Uterus (tissue), 3 donors: ENCODE measurements at regions not wholly inside any gene's neighbourhood (a gene's known extent, or its start where the extent isn't known, plus 50 kb on each side); places are given as distances from the start of the nearest gene placed in this dataset.
"Not testable (repeated sequence)": the region's sequence is repeated elsewhere in the genome, so short reads cannot be mapped to it uniquely, and the experiment has no call there.

ENCODE experiments used
- DNase-seq, 2 donors: peaks; one replicate each; pipeline ENCODE4 v3.0.0-alpha.2; 2019 to 2020
- H3K27ac ChIP-seq, 2 donors: fragments of 200-600 bp; sonication (generic); 1 replicate in 1 of 2; 2 replicates in 1 of 2; pipeline ENCODE4 v1.5.1; 2016 to 2018
- H3K27me3 ChIP-seq, 2 donors: fragments of 200-600 bp; sonication (generic); one replicate each; pipeline ENCODE4 v1.5.1; 2018 to 2019; ENCODE audit warnings: control low read depth in 1 of 2
- H3K36me3 ChIP-seq, 2 donors: fragments of 200-600 bp; sonication (generic); one replicate each; pipeline ENCODE4 v1.5.1; 2019; ENCODE audit warnings: control low read depth in 1 of 2
- H3K4me1 ChIP-seq, 2 donors: fragments of 200-600 bp; sonication (generic); one replicate each; pipeline ENCODE4 v1.5.1; 2018 to 2019; ENCODE audit warnings: control low read depth in 1 of 2
- H3K4me3 ChIP-seq, 2 donors: fragments of 200-600 bp; sonication (generic); 1 replicate in 1 of 2; 2 replicates in 1 of 2; pipeline ENCODE4 v1.5.1; 2018 to 2019; ENCODE audit warnings: mild to moderate bottlenecking in 1 of 2
- H3K9me3 ChIP-seq, 2 donors: fragments of 200-600 bp; sonication (generic); one replicate each; pipeline ENCODE4 v1.5.1; 2019; ENCODE audit warnings: control low read depth in 1 of 2
- POLR2A ChIP-seq, 2 donors: fragments of 450-650 bp; IDR thresholded peaks; one replicate each; pipeline ENCODE4 v1.6.1; 2016; ENCODE audit warnings: antibody characterized with exemption in 2 of 2, mild to moderate bottlenecking in 1 of 2, moderate library complexity in 1 of 2
- intact Hi-C: fragments of 100-400 bp; cut with DNase I; formaldehyde crosslinking; loops from one replicate; pipeline ENCODE4 v1.15.1; 2023; ENCODE audit warnings: low total_unique reads
- TF ChIP-seq, protein P1 (sequence below), 4 experiments: fragments of 200-600 bp in 2 of 4; fragments of 450-650 bp in 2 of 4; sonication (generic) in 2 of 4; IDR thresholded peaks; one replicate each; pipeline ENCODE4 v1.5.1; 2016 to 2019; ENCODE audit warnings: antibody characterized with exemption in 4 of 4, mild to moderate bottlenecking in 2 of 4, moderate library complexity in 1 of 4
- donor health status: DM: yes; HTN: yes; CAD: no.

DNA sequence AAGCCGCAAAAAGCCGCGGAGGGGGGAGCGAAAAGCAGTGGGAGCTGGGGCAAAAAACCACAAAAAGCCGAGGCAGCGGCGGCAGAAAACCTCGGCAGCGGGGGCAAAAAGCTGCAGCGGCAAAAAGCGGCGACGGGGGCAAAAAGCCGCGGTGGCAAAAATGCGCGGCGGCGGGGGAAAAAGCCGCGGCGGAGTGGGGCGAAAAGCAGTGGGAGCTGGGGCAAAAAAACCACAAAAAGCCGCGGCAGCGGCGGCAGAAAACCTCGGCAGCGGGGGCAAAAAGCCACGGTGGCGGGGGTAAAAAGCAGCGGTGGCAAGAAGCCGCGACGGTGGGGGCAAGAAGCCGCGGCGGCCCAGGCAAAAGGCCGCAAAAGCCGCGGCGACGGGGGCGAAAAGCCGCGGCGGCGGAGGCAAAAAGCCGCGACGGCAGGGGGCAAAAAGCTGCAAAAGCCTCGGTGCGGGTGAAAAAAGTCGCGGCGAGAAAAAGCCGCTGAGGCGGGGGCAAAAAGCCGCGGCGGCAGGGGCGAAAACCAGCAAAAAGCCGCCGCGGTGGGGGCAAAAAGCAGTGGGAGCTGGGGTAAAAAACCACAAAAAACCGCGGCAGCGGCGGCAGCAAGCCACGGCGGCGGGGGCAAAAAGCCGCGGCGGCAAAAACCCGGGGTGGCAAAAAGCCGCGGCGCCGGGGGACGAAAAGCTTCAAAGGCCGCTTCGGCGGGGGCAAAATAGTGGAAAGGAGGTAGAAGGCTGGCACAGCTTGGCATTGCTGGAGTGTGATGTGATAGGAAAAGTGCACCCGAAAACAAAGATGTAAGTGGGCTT is 135.9 kb downstream of the ZNF92 start:
- Histone ChIP-seq H3K9me3 (no peaks in the 10 kb centered on the region), H3K27ac (no peak overlapping the region), H3K4me3 (peak overlapping the region in 1 of 2 donors; percentile 37), H3K27me3 (peaks cover 12 to 17% of the 10 kb centered on the region in 2 donors), H3K36me3 (no peaks in the 10 kb centered on the region), H3K4me1 (peaks cover 5 to 6% of the 10 kb centered on the region in 2 donors)
- no peak for TF ChIP-seq POLR2A (IDR thresholded peaks at IDR 0.05)
- TF ChIP-seq, protein P1, sequence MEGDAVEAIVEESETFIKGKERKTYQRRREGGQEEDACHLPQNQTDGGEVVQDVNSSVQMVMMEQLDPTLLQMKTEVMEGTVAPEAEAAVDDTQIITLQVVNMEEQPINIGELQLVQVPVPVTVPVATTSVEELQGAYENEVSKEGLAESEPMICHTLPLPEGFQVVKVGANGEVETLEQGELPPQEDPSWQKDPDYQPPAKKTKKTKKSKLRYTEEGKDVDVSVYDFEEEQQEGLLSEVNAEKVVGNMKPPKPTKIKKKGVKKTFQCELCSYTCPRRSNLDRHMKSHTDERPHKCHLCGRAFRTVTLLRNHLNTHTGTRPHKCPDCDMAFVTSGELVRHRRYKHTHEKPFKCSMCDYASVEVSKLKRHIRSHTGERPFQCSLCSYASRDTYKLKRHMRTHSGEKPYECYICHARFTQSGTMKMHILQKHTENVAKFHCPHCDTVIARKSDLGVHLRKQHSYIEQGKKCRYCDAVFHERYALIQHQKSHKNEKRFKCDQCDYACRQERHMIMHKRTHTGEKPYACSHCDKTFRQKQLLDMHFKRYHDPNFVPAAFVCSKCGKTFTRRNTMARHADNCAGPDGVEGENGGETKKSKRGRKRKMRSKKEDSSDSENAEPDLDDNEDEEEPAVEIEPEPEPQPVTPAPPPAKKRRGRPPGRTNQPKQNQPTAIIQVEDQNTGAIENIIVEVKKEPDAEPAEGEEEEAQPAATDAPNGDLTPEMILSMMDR (IDR thresholded peaks at IDR 0.05) = no peak
- no peak for DNase-seq
- intact Hi-C loops = no loop called here

DNA sequence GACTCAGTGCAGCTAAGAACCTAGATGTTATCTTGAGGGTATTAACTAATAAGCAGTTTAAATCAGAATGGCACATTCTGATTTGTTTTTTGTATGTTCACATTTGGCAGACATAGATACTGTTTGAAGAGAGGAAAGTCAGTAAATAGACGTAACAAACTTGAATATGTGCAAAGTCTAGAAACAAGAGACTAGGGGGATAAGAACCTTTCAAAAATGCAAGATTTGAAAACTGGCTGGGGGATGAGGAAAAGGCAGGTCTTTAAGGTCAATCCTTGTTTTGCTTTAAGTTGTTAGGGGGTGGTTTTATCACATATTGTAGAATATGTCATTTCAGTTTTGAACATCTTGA is 136.5 kb downstream of the ZNF92 start:
- H3K9me3 ChIP-seq, intact Hi-C loops: not testable (repeated sequence)
- peaks cover 12 to 19% of the 10 kb centered on the region in 2 donors for H3K27me3 ChIP-seq

DNA sequence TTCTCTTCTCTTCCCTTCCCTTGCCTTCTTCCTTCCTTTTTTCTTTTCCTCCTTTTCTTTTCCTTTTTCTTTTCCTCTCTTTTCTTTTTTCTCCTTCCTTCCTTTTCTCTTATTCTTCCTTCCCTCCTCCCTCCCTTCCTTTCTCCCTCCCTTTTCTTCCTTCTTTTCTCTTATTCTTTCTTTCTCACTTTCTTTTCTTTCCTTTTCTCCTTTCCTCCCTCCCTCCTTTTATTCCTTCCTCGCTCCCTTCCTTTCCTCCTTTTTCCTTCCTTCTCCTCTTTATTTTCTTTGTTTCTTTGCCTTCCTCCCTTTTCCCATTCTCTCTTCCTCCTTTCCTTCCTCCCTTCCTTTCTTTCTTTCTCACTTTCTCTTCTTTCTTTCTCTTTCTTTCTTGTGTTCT is 146.1 kb downstream of the ZNF92 start:
- H3K4me1 ChIP-seq, intact Hi-C loops, H3K36me3 ChIP-seq, H3K4me3 ChIP-seq, H3K27me3 ChIP-seq, H3K9me3 ChIP-seq, DNase-seq, H3K27ac ChIP-seq: not testable (repeated sequence)

More for the DNA sequence above, 136.5 kb downstream of the ZNF92 start:
- not testable (repeated sequence) for H3K4me1 ChIP-seq, H3K36me3 ChIP-seq, H3K27ac ChIP-seq, DNase-seq
- H3K4me3 ChIP-seq = peak overlapping the region in 1 of 2 donors; percentile 37

DNA sequence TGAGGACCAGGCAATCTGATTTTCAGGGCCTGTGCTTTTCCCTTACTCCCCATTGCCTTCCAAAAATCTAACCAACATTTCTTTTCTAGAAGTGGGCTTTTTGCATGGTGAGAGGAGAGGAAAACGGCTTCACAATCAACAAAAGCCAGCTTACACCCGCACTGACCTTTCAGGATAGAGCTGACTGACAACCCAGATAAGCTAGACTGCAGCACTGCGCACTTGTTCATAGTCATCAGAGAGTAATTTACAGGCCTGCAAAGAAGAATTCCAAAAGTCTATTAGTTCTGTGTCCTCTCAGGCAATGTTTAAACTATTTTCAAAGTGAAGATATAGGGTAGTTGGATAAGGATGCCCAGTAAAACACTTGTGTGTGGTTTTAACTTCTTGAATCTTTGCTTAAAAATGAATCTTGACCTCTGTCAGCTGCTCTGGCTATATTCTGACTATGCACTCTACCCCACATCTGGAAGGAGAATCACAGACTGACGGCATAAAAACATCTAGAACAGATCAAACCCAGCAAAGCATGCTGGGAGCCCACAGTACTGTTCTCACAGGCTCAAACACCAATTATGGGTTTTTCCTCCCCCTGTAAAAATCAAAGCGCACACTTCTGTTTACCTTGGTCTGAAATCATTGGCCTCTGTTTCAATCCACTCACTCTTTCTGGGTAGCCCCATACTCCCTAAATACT is 172.0 kb downstream of the ZNF92 start:
- intact Hi-C loops, H3K4me3 ChIP-seq, H3K27me3 ChIP-seq, H3K4me1 ChIP-seq, H3K9me3 ChIP-seq, DNase-seq, H3K27ac ChIP-seq, H3K36me3 ChIP-seq: not testable (repeated sequence)

DNA sequence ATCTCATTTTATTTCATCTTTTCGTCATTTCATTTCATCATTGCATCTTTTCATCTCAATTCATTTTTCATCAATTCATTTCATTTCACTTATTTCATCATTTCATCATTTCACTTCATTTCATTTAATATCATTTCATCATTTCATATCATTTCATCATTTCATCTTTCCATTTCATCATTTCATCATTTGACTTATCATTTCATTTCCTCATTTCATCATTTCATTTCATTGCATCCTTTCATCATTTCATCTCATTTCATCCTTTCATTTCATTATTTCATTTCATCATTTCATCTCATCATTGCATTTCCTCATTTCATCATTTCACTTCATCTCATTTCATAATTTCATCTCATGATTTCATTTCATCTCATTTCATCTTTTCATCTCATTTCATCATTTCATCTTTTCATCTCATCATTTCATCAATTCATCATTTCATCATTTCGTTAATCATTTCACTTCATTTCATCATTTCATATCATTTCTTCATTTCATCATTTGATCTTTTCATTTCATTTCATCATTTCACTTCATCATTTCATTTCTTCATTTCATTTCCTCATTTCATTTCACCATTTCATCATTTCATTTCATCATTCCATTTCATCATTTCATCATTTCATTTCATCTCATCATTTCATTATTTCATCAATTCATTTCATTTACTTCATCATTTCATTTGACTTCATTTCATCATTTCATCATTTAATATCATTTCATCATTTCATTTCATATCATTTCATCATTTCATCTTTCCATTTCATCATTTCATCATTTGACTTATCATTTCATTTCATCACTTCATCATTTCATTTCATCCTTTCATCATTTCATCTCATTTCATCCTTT is 176.2 kb downstream of the ZNF92 start:
- H3K27me3 ChIP-seq, H3K27ac ChIP-seq, H3K9me3 ChIP-seq, H3K36me3 ChIP-seq, intact Hi-C loops, H3K4me3 ChIP-seq, H3K4me1 ChIP-seq, DNase-seq: not testable (repeated sequence)

DNA sequence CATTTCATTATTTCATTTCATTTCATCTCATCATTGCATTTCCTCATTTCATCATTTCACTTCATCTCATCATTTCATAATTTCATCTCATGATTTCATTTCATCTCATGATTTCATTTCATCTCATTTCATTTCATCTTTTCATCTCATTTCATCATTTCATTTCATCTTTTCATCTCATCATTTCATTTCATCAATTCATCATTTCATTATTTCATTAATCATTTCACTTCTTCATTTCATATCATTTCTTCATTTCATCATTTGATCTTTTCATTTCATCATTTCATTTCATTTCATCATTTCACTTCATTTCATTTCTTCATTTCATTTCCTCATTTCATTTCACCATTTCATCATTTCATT is 176.8 kb downstream of the ZNF92 start:
- H3K4me1 ChIP-seq, H3K4me3 ChIP-seq, intact Hi-C loops, H3K27ac ChIP-seq, H3K9me3 ChIP-seq, DNase-seq, H3K36me3 ChIP-seq, H3K27me3 ChIP-seq: not testable (repeated sequence)

DNA sequence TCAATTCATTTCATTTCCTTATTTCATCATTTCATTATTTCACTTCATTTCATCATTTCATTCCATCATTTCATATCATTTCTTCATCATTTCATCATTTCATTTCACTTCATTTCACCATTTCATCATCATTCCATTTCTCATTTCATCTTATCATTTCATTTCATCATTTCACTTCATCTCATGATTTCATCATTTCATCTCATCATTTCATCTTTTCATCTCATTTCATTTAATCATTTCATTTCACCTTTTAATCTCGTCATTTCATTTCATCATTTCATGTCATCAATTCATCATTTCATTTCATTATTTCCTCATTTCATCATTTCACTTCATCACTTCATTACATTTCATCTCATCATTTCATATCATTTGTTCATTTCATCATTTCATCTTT is 177.4 kb downstream of the ZNF92 start:
- DNase-seq, H3K27ac ChIP-seq, H3K27me3 ChIP-seq, intact Hi-C loops, H3K4me3 ChIP-seq, H3K4me1 ChIP-seq, H3K36me3 ChIP-seq, H3K9me3 ChIP-seq: not testable (repeated sequence)

DNA sequence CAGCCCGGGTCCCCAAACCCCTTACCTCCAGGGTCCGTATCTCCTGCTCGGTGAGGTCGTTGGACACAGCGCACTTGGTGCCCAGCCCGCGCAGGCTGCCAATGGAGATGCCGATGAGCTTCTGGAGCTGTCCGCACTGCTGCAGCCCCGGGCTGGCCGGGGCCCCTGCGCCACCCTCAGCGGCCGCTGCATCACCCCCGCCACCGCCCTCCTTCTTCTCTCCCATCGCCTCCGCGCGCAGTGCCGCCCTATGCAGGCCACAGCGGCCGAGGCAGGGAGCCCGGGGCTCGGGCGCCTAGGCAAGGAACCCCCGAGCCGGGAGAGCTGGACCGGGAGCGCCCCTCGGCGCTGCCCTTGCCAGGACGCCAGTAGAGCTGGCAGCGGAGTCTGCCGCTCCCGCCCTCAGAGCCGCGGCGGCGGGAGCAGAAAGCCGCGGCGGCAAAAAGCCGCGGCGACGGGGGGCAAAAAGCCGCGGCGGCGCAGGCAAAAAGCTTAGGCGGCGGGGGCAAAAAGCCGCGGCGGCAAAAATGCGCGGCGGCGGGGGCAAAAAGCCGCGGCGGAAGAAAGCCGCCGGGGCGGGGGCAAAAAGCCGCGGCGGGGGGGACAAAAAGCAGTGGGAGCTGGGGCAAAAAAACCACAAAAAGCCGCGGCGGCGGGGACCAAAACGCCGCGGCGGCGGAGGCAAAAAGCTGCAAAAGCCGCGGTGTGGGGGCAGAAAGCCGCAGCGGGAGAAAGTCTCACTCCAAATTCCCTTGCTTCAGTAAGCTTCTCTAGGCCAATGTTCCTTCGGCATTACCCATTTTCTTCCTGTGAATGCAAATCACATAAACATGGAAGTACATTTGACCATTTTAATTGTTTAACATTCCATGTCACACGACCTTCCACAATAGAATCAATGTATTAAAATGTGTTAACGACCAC is 181.2 kb downstream of the ZNF92 start:
- H3K4me3 ChIP-seq, H3K9me3 ChIP-seq, intact Hi-C loops, DNase-seq, H3K4me1 ChIP-seq, H3K27ac ChIP-seq, H3K36me3 ChIP-seq, H3K27me3 ChIP-seq: not testable (repeated sequence)

DNA sequence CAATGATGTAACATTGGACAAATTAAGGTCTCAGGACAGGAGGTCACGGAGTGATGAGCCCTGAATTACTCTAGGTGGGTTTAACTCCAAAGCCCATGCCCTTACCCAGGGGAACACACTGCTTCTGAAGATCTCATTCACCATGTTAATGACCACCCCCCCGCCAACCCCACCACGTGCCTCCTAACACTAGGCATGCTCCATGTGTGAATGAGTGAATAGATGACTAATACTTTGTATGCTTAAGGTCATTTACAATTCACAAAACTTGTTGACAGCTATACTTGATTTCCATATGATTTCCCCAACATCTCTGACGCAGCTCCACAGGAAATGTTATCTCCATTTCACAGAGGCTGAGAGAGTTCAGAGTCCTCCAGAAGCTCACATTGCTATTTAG is 184.9 kb downstream of the ZNF92 start:
- H3K4me1 ChIP-seq, H3K4me3 ChIP-seq, H3K27me3 ChIP-seq, H3K36me3 ChIP-seq, H3K27ac ChIP-seq, H3K9me3 ChIP-seq, intact Hi-C loops: not testable (repeated sequence)
- DNase-seq = peak in 1 of 2 donors; percentile 11

DNA sequence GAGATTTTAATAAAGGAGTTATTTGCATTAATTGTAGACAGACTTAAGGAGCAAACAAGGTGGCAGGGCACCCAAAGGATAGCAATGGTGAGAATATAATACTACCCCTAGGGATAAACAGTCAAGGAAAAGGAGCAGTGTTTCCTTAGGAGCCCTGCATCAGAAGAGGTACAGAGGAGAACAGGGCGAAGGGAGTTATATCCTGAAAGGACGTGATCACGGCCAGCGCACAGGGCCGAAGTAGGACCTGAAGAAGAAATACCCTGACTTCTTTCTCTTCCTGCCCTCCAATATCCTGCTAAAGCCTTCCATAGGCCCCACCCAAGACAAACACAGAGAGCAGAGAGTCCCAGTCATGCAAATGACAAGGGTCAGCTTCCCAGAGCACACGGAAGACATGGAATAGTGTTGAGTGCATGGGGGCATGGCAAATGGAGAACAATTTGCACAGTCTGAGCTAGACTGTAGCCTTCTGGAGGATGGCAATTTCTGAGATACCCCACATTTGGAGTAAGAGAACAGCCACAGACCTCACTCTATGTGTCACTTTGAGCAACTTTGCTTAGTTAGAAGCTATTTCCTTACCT is 188.2 kb downstream of the ZNF92 start:
- H3K4me3 ChIP-seq, intact Hi-C loops, H3K9me3 ChIP-seq, DNase-seq, H3K4me1 ChIP-seq, H3K36me3 ChIP-seq, H3K27me3 ChIP-seq, H3K27ac ChIP-seq: not testable (repeated sequence)

DNA sequence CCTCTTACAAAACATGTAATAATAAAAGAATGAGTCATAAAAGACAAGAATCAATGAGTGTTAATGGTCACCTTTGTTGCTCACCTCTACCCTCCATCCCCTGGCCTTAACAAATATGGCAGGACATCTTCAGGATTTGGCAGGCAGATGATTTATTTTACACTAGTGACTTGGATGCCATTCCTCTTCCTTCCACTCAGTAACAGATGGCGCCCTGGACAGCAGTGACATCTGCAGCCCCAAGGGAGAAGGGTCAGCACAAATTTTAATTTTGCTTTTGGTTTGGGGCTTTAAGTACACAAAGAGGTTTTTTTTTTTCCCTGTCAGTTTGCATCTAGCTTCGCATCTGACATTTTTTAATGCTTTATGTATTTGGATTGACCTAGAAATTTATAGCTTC is 188.9 kb downstream of the ZNF92 start:
- DNase-seq, H3K27me3 ChIP-seq, H3K27ac ChIP-seq, intact Hi-C loops, H3K36me3 ChIP-seq, H3K4me1 ChIP-seq, H3K4me3 ChIP-seq, H3K9me3 ChIP-seq: not testable (repeated sequence)
